NCI-H510A (cell line): ENCODE measurements at regions not wholly inside any gene's neighbourhood (a gene's known extent, or its start where the extent isn't known, plus 50 kb on each side); places are given as distances from the start of the nearest gene placed in this dataset.
"Not testable (repeated sequence)": the region's sequence is repeated elsewhere in the genome, so short reads cannot be mapped to it uniquely, and the experiment has no call there.

Source experiments
- DNase-seq: peaks from one replicate; lab custom pipeline; 2025; lab: John Stamatoyannopoulos, UW

- no peak for DNase-seq
Measured at GRCh38 chr10:113470372-113471240, 82.2 kb upstream of the HABP2 start.

GRCh38 chr10:113471241-113471996 lies 81.4 kb upstream of the HABP2 start:
- no peak for DNase-seq

GRCh38 chr10:113473011-113473410 lies 79.8 kb upstream of the HABP2 start:
- no peak for DNase-seq

GRCh38 chr10:113473851-113474250 lies 79.0 kb upstream of the HABP2 start:
- no peak for DNase-seq

- no peak for DNase-seq
Measured at GRCh38 chr10:113474752-113475151, 78.1 kb upstream of the HABP2 start.

GRCh38 chr10:113475381-113475807 lies 77.5 kb upstream of the HABP2 start:
- no peak for DNase-seq

- DNase-seq: no peak
Measured at GRCh38 chr10:113476191-113476590, 76.7 kb upstream of the HABP2 start.

GRCh38 chr10:113476673-113477072 lies 76.2 kb upstream of the HABP2 start:
- no peak for DNase-seq

GRCh38 chr10:113477451-113477850 lies 75.4 kb upstream of the HABP2 start:
- no peak for DNase-seq

- no peak for DNase-seq
Measured at GRCh38 chr10:113479346-113480080, 73.3 kb upstream of the HABP2 start.

GRCh38 chr10:113480081-113480360 lies 72.8 kb upstream of the HABP2 start:
- DNase-seq: no peak

- peak; percentile 52 for DNase-seq
Measured at GRCh38 chr10:113480851-113481502, 71.9 kb upstream of the HABP2 start.

GRCh38 chr10:113484487-113484886 lies 68.4 kb upstream of the HABP2 start:
- no peak for DNase-seq

- DNase-seq: no peak
Measured at GRCh38 chr10:113485736-113486135, 67.1 kb upstream of the HABP2 start.

- DNase-seq: no peak
Measured at GRCh38 chr10:113486531-113486930, 66.3 kb upstream of the HABP2 start.

GRCh38 chr10:113487154-113487553 lies 65.7 kb upstream of the HABP2 start:
- DNase-seq: no peak

- no peak for DNase-seq
Measured at GRCh38 chr10:113488186-113488585, 64.7 kb upstream of the HABP2 start.

GRCh38 chr10:113489522-113489921 lies 63.3 kb upstream of the HABP2 start:
- DNase-seq: not testable (repeated sequence)

- DNase-seq: no peak
Measured at GRCh38 chr10:113491967-113492565, 60.8 kb upstream of the HABP2 start.

- no peak for DNase-seq
Measured at GRCh38 chr10:113493195-113493594, 59.7 kb upstream of the HABP2 start.

- DNase-seq: no peak
Measured at GRCh38 chr10:113493882-113494301, 59.0 kb upstream of the HABP2 start.

GRCh38 chr10:113494761-113495160 lies 58.1 kb upstream of the HABP2 start:
- DNase-seq: no peak
